IMR-90 (cell line): ENCODE measurements at regions not wholly inside any gene's neighbourhood (a gene's known extent, or its start where the extent isn't known, plus 50 kb on each side); places are given as distances from the start of the nearest gene placed in this dataset.

Experiments
- ATAC-seq: fragments of 200-7000 bp; cut with Tn5 transposase; 2 replicates; pipeline ENCODE4 v1.9.1; 2020; ENCODE audit warnings: low read depth, mild to moderate bottlenecking, moderate library complexity
- BruUV-seq: library from RNA; stranded (reverse); fragments of 400-500 nt; replicated peaks from 2 replicates; lab custom pipeline; 2021; lab: Mats Ljungman, UMichigan
- CTCF ChIA-PET: fragments of 300-600 bp; formaldehyde crosslinking; extraction: SDS; loops from one replicate; lab custom pipeline; 2021; ENCODE audit warnings: antibody characterized with exemption; lab: Yijun Ruan, JAX
- POLR2A ChIA-PET: fragments of 300-600 bp; sonication (Branson Sonifier 250); formaldehyde crosslinking; loops from one replicate; lab custom pipeline; 2022; ENCODE audit warnings: antibody characterized with exemption; ENCODE audit not compliant: unreplicated experiment; lab: Charles Lee
- DNase-seq: peaks from one replicate; pipeline ENCODE4 v3.0.0; 2013
- H2AFZ ChIP-seq: replicated peaks from 2 replicates; pipeline ENCODE3; 2013; ENCODE audit warnings: low read length, mild to moderate bottlenecking; ENCODE audit not compliant: poor library complexity
- H2AK5ac ChIP-seq: 2 replicates; pipeline ENCODE4 v1.6.1; 2013; ENCODE audit warnings: low read depth, low read length, inconsistent platforms
- H2AK9ac ChIP-seq: replicated peaks from 2 replicates; pipeline ENCODE3; 2013; ENCODE audit warnings: mild to moderate bottlenecking, low read depth, low read length, moderate library complexity; ENCODE audit not compliant: poor library complexity
- H2BK120ac ChIP-seq: 2 replicates; pipeline ENCODE4 v1.6.1; 2013; ENCODE audit warnings: low read depth, low read length, inconsistent platforms
- H2BK15ac ChIP-seq: 3 replicates; pipeline ENCODE4 v1.6.1; 2013; ENCODE audit warnings: low read depth, low read length, inconsistent platforms
- H2BK20ac ChIP-seq: 2 replicates; pipeline ENCODE4 v1.6.1; 2013; ENCODE audit warnings: low read depth, mild to moderate bottlenecking, inconsistent platforms, low read length, moderate library complexity
- H2BK5ac ChIP-seq: 2 replicates; pipeline ENCODE4 v1.6.1; 2013; ENCODE audit warnings: mild to moderate bottlenecking, low read depth, low read length, inconsistent platforms; ENCODE audit not compliant: poor library complexity, severe bottlenecking
- H3K14ac ChIP-seq: replicated peaks from 2 replicates; pipeline ENCODE4 v1.6.1; 2013; ENCODE audit warnings: low read depth, low read length, inconsistent platforms
- H3K18ac ChIP-seq: 2 replicates; pipeline ENCODE4 v1.6.1; 2013; ENCODE audit warnings: low read depth, low read length, control low read depth
- H3K23ac ChIP-seq: 2 replicates; pipeline ENCODE4 v1.6.1; 2013; ENCODE audit warnings: low read depth, low read length, inconsistent platforms
- H3K27ac ChIP-seq: 2 replicates; pipeline ENCODE4 v1.5.1; 2013; ENCODE audit warnings: mild to moderate bottlenecking, control low read depth, low read length; ENCODE audit not compliant: insufficient read depth
- H3K27me3 ChIP-seq: 2 replicates; pipeline ENCODE4 v1.6.1; 2013; ENCODE audit warnings: low read length; ENCODE audit not compliant: control insufficient read depth, insufficient read depth
- H3K36me3 ChIP-seq: 2 replicates; pipeline ENCODE4 v1.6.1; 2013; ENCODE audit warnings: low read length, mixed read lengths; ENCODE audit not compliant: control insufficient read depth, insufficient read depth
- H3K4ac ChIP-seq: 2 replicates; pipeline ENCODE4 v1.6.1; 2013; ENCODE audit warnings: low read depth, low read length, inconsistent platforms
- H3K4me1 ChIP-seq: 2 replicates; pipeline ENCODE4 v1.6.1; 2013; ENCODE audit warnings: low read length, mixed read lengths; ENCODE audit not compliant: control insufficient read depth, insufficient read depth
- H3K4me2 ChIP-seq: 2 replicates; pipeline ENCODE4 v1.6.1; 2013; ENCODE audit warnings: low read depth, mild to moderate bottlenecking, control low read depth, low read length, moderate library complexity
- H3K4me3 ChIP-seq: 2 replicates; pipeline ENCODE4 v1.5.1; 2013; ENCODE audit warnings: low read depth, mild to moderate bottlenecking, control low read depth, low read length, moderate library complexity; ENCODE audit not compliant: insufficient read depth
- H3K56ac ChIP-seq: 2 replicates; pipeline ENCODE4 v1.6.1; 2013; ENCODE audit warnings: low read length, inconsistent platforms; ENCODE audit not compliant: insufficient read depth; ENCODE audit errors: extremely low read depth
- H3K79me1 ChIP-seq, 2 experiments: 2 replicates each; pipeline ENCODE4 v1.6.1; 2013; ENCODE audit warnings: low read length in 2 of 2, inconsistent platforms in 1 of 2, low read depth in 1 of 2
- H3K9ac ChIP-seq: 2 replicates; pipeline ENCODE4 v1.6.1; 2013; ENCODE audit warnings: low read depth, low read length, control low read depth
- H3K9me1 ChIP-seq: 2 replicates; pipeline ENCODE4 v1.6.1; 2013; ENCODE audit warnings: low read length, inconsistent platforms; ENCODE audit not compliant: insufficient read depth
- H3K9me3 ChIP-seq: 2 replicates; pipeline ENCODE4 v1.6.1; 2013; ENCODE audit warnings: low read length; ENCODE audit not compliant: control insufficient read depth, insufficient read depth
- H4K20me1 ChIP-seq: 2 replicates; pipeline ENCODE4 v1.6.1; 2013; ENCODE audit warnings: low read length, inconsistent platforms; ENCODE audit not compliant: insufficient read depth
- H4K5ac ChIP-seq: 2 replicates; pipeline ENCODE4 v1.6.1; 2013; ENCODE audit warnings: mild to moderate bottlenecking, low read depth, low read length, control low read depth
- H4K8ac ChIP-seq, 2 experiments: 2 replicates each; pipeline ENCODE4 v1.6.1; 2013; ENCODE audit warnings: low read depth in 2 of 2, low read length in 2 of 2, control low read depth in 1 of 2, inconsistent platforms in 1 of 2
- H4K91ac ChIP-seq: 2 replicates; pipeline ENCODE4 v1.6.1; 2013; ENCODE audit warnings: low read depth, low read length, inconsistent platforms; ENCODE audit not compliant: insufficient read depth
- CEBPB ChIP-seq: IDR thresholded peaks from 2 replicates; pipeline ENCODE4 v1.6.1; 2012; ENCODE audit warnings: low read depth, low read length, improper control_type of control experiment
- MAZ ChIP-seq: IDR thresholded peaks from 2 replicates; pipeline ENCODE4 v1.6.1; 2012; ENCODE audit warnings: low read depth, mild to moderate bottlenecking, low read length, improper control_type of control experiment, moderate library complexity, borderline replicate concordance
- WGBS, 2 experiments: methylation state at CpG; one replicate each; pipeline versions ENCODE4 v1.1.5 to v1.1.7; 2013; ENCODE audit warnings: missing lambda C conversion rate in 2 of 2; ENCODE audit not compliant: insufficient read length in 1 of 2; ENCODE audit errors: extremely low coverage in 2 of 2; 5-methylcytosine and 5-hydroxymethylcytosine counted together
- dilution Hi-C: fragments of 300-500 bp; cut with HindIII; formaldehyde crosslinking; loops from one replicate; pipeline ENCODE4 v1.14.3; 2018; ENCODE audit warnings: low sequenced_read_pairs; ENCODE audit not compliant: unreplicated experiment
- in situ Hi-C: fragments of 300-500 bp; cut with MboI; formaldehyde crosslinking; loops from 3 replicates; pipeline ENCODE4 v1.14.3; 2019; ENCODE audit warnings: low sequenced_read_pairs, inconsistent platforms, mixed read lengths
- intact Hi-C: fragments of 100-400 bp; cut with micrococcal nuclease; formaldehyde crosslinking; loops from 2 replicates; pipeline ENCODE4 v1.10.0; 2022

DNA sequence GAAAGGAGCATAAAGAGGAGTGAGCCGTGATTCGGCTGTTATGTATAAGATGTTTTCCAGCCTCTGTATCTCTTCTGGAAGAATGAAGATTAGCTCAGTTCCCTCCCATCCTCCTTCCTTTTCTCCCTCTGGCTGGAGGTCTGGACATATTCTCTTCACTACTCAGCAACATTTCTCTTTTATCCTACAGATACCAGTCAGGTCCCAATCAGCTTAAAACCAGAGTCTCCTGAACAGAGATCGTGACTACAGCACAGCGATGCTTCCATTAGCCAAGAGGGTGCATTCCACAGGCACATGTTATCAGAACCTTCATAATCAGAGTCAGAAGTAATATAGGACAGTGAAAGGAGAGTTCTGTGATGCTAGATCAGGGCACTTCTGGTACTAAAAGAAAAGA is 133.9 kb upstream of the SOX4 start:
- BruUV-seq = no TSS peak
- Histone ChIP-seq H4K91ac (no peak overlapping the region), H2AK5ac (no peak overlapping the region), H3K4ac (no peak overlapping the region), H3K18ac (no peak overlapping the region), H3K9me1 (no peaks in the 10 kb centered on the region), H3K14ac (no peak overlapping the region), H3K9ac (no peak overlapping the region), H3K9me3 (no peaks in the 10 kb centered on the region), H2BK15ac (no peak overlapping the region), H4K20me1 (no peaks in the 10 kb centered on the region), H3K27ac (no peak overlapping the region), H3K4me3 (no peak overlapping the region), H3K36me3 (no peaks in the 10 kb centered on the region), H4K8ac (no peak overlapping the region), H2BK120ac (no peak overlapping the region), H2AFZ (no peak overlapping the region), H3K4me1 (no peaks in the 10 kb centered on the region), H3K27me3 (no peaks in the 10 kb centered on the region), H3K23ac (no peak overlapping the region; the same call in 1 of the 2 replicates), H3K56ac (no peak overlapping the region), H2BK5ac (no peak overlapping the region), H3K79me1 (no peaks in the 10 kb centered on the region), H2BK20ac (no peak overlapping the region), H3K4me2 (no peak overlapping the region), H2AK9ac (no peak overlapping the region), H4K5ac (no peak overlapping the region)
- no CpG with 5 or more reads among the region's 4 CpGs for WGBS, 2 experiments
- DNase-seq (no peak), ATAC-seq (no peak)
- intact Hi-C loops (no loop called here), dilution Hi-C loops (no loop called here), in situ Hi-C loops (no loop called here)
- ChIA-PET POLR2A (no interaction called here), CTCF (no interaction called here)
- TF ChIP-seq CEBPB (no peak), MAZ (no peak)
